ENCODE measurements at regions not wholly inside any gene's neighbourhood (a gene's known extent, or its start where the extent isn't known, plus 50 kb on each side); places are given as distances from the start of the nearest gene placed in this dataset.

- Histone ChIP-seq H3K9ac (ENCODE audit: extremely low read depth, insufficient read length, low read length) (no peak overlapping the region), H3K23ac (ENCODE audit: insufficient read length, low read depth, low read length) (no peak overlapping the region), H3K18ac (ENCODE audit: insufficient read length, low read depth, low read length) (no peak overlapping the region), H4K20me1 (ENCODE audit: control insufficient read depth, insufficient read depth, insufficient read length) (no peaks in the 10 kb centered on the region), H4K8ac (replicated peaks; ENCODE audit: insufficient read length, low read depth, low read length) (no peak overlapping the region), H3K4me1 (ENCODE audit: insufficient read depth, low read length) (no peaks in the 10 kb centered on the region), H3K4ac (ENCODE audit: low read depth, low read length) (no peak overlapping the region), H2BK15ac (ENCODE audit: low read depth, low read length) (no peak overlapping the region), H4K91ac (ENCODE audit: insufficient read length, low read depth, low read length) (no peak overlapping the region), H3K23me2 (ENCODE audit: insufficient read length, low read depth, low read length, poor library complexity, severe bottlenecking) (no peaks in the 10 kb centered on the region), H2AK5ac (ENCODE audit: insufficient read length, low read length) (no peak overlapping the region), H2BK120ac (ENCODE audit: low read depth, low read length, poor library complexity, severe bottlenecking) (no peak overlapping the region), H3K9me3 (ENCODE audit: control insufficient read depth, low read depth, low read length) (no peaks in the 10 kb centered on the region), H2BK12ac (ENCODE audit: insufficient read length, low read depth, low read length) (no peak overlapping the region), H3K27ac (ENCODE audit: insufficient read length, low read depth, low read length) (no peak overlapping the region), H2BK5ac (ENCODE audit: insufficient read length, low read length) (no peak overlapping the region), H3K14ac (ENCODE audit: insufficient read depth, low read length) (no peak overlapping the region), H2BK20ac (ENCODE audit: low read depth, low read length, poor library complexity, severe bottlenecking) (no peak overlapping the region), H3K27me3 (ENCODE audit: insufficient read depth, low read length) (no peaks in the 10 kb centered on the region), H3K79me1 (ENCODE audit: insufficient read depth, low read depth, low read length, poor library complexity, severe bottlenecking) (no peaks in the 10 kb centered on the region), H3K56ac (ENCODE audit: insufficient read length, low read depth, low read length) (no peak overlapping the region), H2AFZ (ENCODE audit: low read length) (no peak overlapping the region), H3K4me2 (ENCODE audit: insufficient read depth, insufficient read length, low read length) (no peak overlapping the region), H3T11ph (ENCODE audit: low read length) (no peak overlapping the region), H3K79me2 (ENCODE audit: insufficient read depth, low read length) (no peaks in the 10 kb centered on the region), H4K5ac (ENCODE audit: insufficient read length, low read depth, low read length) (no peak overlapping the region)
- Mint-ChIP-seq H3K27me3 (ENCODE audit: low read depth) (no peaks in the 10 kb centered on the region), H3K4me1 (no peaks in the 10 kb centered on the region), H3K4me3 (no peak overlapping the region), H3K36me3 (ENCODE audit: insufficient read depth in 1 of 3, low read depth in 3 of 3) (no peaks in the 10 kb centered on the region), H3K9me3 (no peaks in the 10 kb centered on the region), H3K27ac (no peak overlapping the region)
- no peak for DNase-seq
- TF ChIP-seq CTCF (conservative IDR thresholded peaks at IDR 0.05): no peak
- WGBS (ENCODE audit: extremely low coverage, insufficient read length, low lambda C conversion rate): no CpG with 5 or more reads among the region's 4 CpGs
These were observed 83.0 kb upstream of the GNAQ start for GRCh38 chr9:78114581-78114980.

All from H9 (cell line).